Suprapubic skin (tissue), 4 donors: ENCODE measurements at regions not wholly inside any gene's neighbourhood (a gene's known extent, or its start where the extent isn't known, plus 50 kb on each side); places are given as distances from the start of the nearest gene placed in this dataset.

Source experiments
- DNase-seq, 2 donors: peaks; one replicate each; pipeline ENCODE4 v3.0.0-alpha.2; 2019; ENCODE audit warnings: low spot score in 2 of 2
- H3K27ac ChIP-seq: fragments of 200-600 bp; sonication (generic); one replicate; pipeline ENCODE4 v1.5.1; 2019
- H3K27me3 ChIP-seq: fragments of 200-600 bp; sonication (generic); one replicate; pipeline ENCODE4 v1.5.1; 2019
- H3K36me3 ChIP-seq: fragments of 200-600 bp; sonication (generic); one replicate; pipeline ENCODE4 v1.5.1; 2019
- H3K4me1 ChIP-seq: fragments of 200-600 bp; sonication (generic); one replicate; pipeline ENCODE4 v1.5.1; 2019
- H3K4me3 ChIP-seq: fragments of 200-600 bp; sonication (generic); one replicate; pipeline ENCODE4 v1.5.1; 2019; ENCODE audit warnings: mild to moderate bottlenecking
- H3K9me3 ChIP-seq: fragments of 200-600 bp; sonication (generic); one replicate; pipeline ENCODE4 v1.5.1; 2019
- EP300 ChIP-seq: sonication (generic); formaldehyde crosslinking; IDR thresholded peaks from one replicate; pipeline ENCODE4 v1.6.1; 2017; ENCODE audit warnings: antibody characterized with exemption
- POLR2A ChIP-seq, 2 donors: fragments of 450-650 bp; IDR thresholded peaks; one replicate each; pipeline ENCODE4 v1.6.1; 2017; ENCODE audit warnings: antibody characterized with exemption in 2 of 2, mild to moderate bottlenecking in 2 of 2, moderate library complexity in 2 of 2
- POLR2AphosphoS5 ChIP-seq, 3 donors: sonication (generic); formaldehyde crosslinking; IDR thresholded peaks; one replicate each; pipeline ENCODE4 v1.6.1; 2017; ENCODE audit warnings: antibody characterized with exemption in 3 of 3
- WGBS: methylation state at CpG from one replicate; pipeline ENCODE4 v1.1.5; 2018; 5-methylcytosine and 5-hydroxymethylcytosine counted together
- TF ChIP-seq, protein P1 (sequence below), 2 donors: fragments of 200-600 bp in 1 of 2; fragments of 450-650 bp in 1 of 2; sonication (generic) in 1 of 2; IDR thresholded peaks; one replicate each; pipeline ENCODE4 v1.5.1; 2016 to 2019; ENCODE audit warnings: antibody characterized with exemption in 2 of 2, mild to moderate bottlenecking in 1 of 2, moderate library complexity in 1 of 2

DNA sequence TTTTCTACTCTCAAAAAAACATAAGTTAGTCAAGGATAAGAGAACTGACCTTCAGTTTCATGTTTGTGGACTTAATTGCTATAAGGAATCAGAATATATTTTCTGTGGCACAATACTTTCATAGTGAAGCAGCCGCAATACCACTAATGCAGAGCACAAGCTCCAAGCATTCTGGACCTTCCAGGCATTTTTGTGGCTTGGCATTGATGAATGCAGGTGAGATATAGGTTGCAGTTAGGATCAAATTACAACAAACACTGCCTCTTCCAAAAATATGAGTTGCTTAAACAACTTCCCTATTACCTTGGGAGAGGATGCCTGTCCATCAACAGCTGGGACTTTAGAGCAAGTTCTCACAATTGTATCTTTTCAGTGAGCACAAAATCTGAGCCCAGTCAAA, 162.8 kb upstream of the RSPO3 start:
- Histone ChIP-seq H3K27ac (no peak overlapping the region), H3K9me3 (no peaks in the 10 kb centered on the region)
- 38% methylated on average over 1 of the region's 1 CpG for WGBS

DNA sequence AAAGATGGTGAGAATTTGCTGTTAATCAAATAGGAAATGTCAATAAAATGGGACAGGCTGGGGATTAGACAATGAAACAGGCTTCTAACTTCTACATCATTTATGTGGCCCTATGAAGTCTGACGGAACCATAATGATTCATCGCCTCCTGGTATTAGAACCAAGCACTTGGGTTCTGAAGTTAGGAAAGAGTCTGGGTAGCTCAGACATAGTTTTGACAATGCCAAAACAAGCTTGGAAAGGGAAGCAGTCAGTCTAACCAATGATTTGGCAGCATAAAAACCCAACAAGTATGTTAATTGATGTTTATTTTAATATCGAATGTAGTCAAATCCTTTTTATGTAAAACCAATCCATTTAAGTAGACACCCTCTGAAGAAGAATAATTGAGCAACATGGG, 160.8 kb upstream of the RSPO3 start:
- 89% methylated on average over 3 of the region's 3 CpGs for WGBS
- Histone ChIP-seq H3K27ac (no peak overlapping the region), H3K36me3 (no peaks in the 10 kb centered on the region), H3K9me3 (no peaks in the 10 kb centered on the region), H3K4me1 (no peaks in the 10 kb centered on the region), H3K27me3 (no peaks in the 10 kb centered on the region), H3K4me3 (no peak overlapping the region)
- TF ChIP-seq POLR2A (IDR thresholded peaks at IDR 0.05), result no peak
- TF ChIP-seq, protein P1, sequence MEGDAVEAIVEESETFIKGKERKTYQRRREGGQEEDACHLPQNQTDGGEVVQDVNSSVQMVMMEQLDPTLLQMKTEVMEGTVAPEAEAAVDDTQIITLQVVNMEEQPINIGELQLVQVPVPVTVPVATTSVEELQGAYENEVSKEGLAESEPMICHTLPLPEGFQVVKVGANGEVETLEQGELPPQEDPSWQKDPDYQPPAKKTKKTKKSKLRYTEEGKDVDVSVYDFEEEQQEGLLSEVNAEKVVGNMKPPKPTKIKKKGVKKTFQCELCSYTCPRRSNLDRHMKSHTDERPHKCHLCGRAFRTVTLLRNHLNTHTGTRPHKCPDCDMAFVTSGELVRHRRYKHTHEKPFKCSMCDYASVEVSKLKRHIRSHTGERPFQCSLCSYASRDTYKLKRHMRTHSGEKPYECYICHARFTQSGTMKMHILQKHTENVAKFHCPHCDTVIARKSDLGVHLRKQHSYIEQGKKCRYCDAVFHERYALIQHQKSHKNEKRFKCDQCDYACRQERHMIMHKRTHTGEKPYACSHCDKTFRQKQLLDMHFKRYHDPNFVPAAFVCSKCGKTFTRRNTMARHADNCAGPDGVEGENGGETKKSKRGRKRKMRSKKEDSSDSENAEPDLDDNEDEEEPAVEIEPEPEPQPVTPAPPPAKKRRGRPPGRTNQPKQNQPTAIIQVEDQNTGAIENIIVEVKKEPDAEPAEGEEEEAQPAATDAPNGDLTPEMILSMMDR (IDR thresholded peaks at IDR 0.05), result no peak
- no peak for TF ChIP-seq POLR2AphosphoS5 (IDR thresholded peaks at IDR 0.05)
- TF ChIP-seq EP300, result no peak
- DNase-seq, result no peak

More for the DNA sequence above, 162.8 kb upstream of the RSPO3 start:
- Histone ChIP-seq H3K4me3 (no peak overlapping the region), H3K4me1 (no peaks in the 10 kb centered on the region), H3K36me3 (no peaks in the 10 kb centered on the region), H3K27me3 (no peaks in the 10 kb centered on the region)
- no peak for TF ChIP-seq EP300
- DNase-seq, result no peak

DNA sequence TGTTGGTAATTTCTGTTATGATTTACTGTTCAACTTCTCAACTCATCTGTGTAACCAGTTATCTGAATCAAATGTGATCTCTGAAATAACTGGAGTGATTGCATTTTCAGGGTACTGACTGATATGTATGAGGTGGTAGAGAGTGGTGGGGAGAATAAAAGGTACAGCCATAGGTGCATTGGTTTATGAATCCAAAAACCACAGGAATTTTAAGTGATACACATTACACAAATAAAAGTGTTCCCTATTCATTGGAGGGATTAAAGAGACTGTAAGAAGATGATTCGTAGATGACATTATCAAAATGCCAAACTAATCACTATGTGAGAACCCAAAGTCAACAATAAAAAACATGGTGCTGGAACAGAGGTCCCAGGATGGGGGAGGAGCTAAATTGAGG, 158.7 kb upstream of the RSPO3 start:
- Histone ChIP-seq H3K4me1 (no peaks in the 10 kb centered on the region), H3K27me3 (no peaks in the 10 kb centered on the region), H3K27ac (no peak overlapping the region), H3K9me3 (no peaks in the 10 kb centered on the region), H3K36me3 (no peaks in the 10 kb centered on the region), H3K4me3 (no peak overlapping the region)
- whole genome bisulfite sequencing, result 70% methylated on average over 1 of the region's 1 CpG
- no peak for DNase-seq
- TF ChIP-seq EP300 (no peak), POLR2A (IDR thresholded peaks at IDR 0.05) (no peak), POLR2AphosphoS5 (IDR thresholded peaks at IDR 0.05) (no peak)
- TF ChIP-seq, protein P1 (IDR thresholded peaks at IDR 0.05), result no peak

DNA sequence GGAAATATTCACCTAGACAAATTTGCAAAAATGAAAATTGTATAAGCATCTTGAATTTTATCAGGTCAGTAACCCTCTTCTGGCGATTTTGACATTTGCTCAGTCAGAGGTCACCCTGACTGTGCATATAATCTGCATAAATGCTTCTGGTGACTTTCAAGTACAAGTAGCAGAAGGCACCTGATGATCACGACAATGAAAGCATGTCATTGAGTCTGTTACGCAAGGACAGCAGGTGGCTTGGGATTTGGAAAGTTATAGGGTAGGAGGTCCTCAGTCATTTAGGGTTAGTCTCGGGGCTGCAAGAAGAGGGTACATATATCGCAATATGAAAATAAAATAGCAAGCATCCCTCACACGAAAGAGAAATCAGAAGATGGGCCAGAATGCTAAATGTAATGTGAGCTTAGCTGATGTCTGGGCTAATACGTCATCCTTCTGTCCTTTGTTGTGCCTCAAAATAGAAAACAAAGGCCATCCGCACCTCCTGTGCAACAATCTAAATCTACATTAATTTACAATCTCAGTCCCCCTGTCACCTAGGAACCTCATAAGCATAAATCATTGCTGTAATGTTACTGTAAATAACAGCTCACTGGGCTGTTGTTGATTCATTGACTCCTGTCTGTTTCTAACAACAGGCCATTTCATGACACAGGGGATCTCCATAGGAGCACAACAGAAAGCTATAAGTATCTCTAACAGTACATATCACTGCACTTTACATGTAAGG, 155.2 kb upstream of the RSPO3 start:
- WGBS, result 86% methylated on average over 8 of the region's 8 CpGs

DNA sequence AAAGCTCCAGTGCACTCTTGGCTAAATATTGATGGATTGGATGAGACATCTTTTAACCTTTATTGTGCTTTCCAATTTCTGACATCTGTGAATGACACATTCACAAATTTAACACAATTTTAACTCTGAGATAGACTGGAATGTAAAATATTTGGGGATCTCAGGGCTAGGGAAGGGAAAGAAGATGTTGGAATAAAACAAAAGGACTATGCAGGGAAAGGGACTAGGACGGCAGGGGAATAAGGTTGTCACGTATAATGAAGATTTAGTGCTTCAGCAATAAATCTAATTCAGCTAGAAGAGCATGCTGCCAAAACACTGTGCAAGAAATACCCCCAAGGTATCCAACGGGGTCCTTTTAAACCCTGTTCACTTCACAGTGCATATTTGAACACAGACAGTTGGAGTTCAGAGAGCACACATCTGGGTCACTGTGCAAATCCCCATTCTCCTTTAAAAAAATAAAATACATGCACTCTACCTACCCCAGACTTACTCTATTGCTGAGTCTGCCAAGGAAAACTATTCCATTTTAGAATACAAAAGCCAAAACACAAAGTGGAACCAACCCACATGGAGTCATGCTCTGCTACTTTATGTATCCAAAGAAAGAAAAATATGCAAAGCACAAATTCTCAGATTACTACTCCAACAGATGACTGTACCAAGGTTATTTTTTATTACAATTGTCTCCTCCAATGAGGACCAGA, 151.0 kb upstream of the RSPO3 start:
- H3K4me1 ChIP-seq, result no peaks in the 10 kb centered on the region
- no peaks in the 10 kb centered on the region for H3K36me3 ChIP-seq
- H3K4me3 ChIP-seq, result no peak overlapping the region
- no peaks in the 10 kb centered on the region for H3K27me3 ChIP-seq
- DNase-seq, result no peak
- H3K27ac ChIP-seq, result no peak overlapping the region
- WGBS, result 30% methylated on average over 3 of the region's 3 CpGs
- H3K9me3 ChIP-seq, result no peaks in the 10 kb centered on the region
- TF ChIP-seq, protein P1 (IDR thresholded peaks at IDR 0.05), result no peak
- TF ChIP-seq EP300 (no peak), POLR2AphosphoS5 (IDR thresholded peaks at IDR 0.05) (no peak), POLR2A (IDR thresholded peaks at IDR 0.05) (no peak)

More for the DNA sequence above, 155.2 kb upstream of the RSPO3 start:
- TF ChIP-seq, protein P1 (IDR thresholded peaks at IDR 0.05), result no peak
- no peak for TF ChIP-seq POLR2AphosphoS5 (IDR thresholded peaks at IDR 0.05)
- no peak for TF ChIP-seq EP300
- no peak for TF ChIP-seq POLR2A (IDR thresholded peaks at IDR 0.05)
- Histone ChIP-seq H3K4me1 (no peaks in the 10 kb centered on the region), H3K4me3 (no peak overlapping the region), H3K27ac (no peak overlapping the region), H3K36me3 (no peaks in the 10 kb centered on the region), H3K9me3 (no peaks in the 10 kb centered on the region), H3K27me3 (no peaks in the 10 kb centered on the region)
- DNase-seq, result no peak
